DND-41 (cell line): ENCODE measurements at regions not wholly inside any gene's neighbourhood (a gene's known extent, or its start where the extent isn't known, plus 50 kb on each side); places are given as distances from the start of the nearest gene placed in this dataset.

Source experiments
- ATAC-seq: fragments of 200-7000 bp; cut with Tn5 transposase; 3 replicates; pipeline ENCODE4 v1.9.1; 2021; ENCODE audit warnings: low read depth; ENCODE audit not compliant: insufficient read depth
- DNase-seq: peaks from one replicate; pipeline ENCODE4 v3.0.0-alpha.2; 2020
- H2AFZ ChIP-seq: 2 replicates; pipeline ENCODE4 v1.6.0; 2012; ENCODE audit warnings: low read depth, low read length
- H3K27ac ChIP-seq: 2 replicates; pipeline ENCODE4 v1.5.1; 2012; ENCODE audit warnings: low read length, inconsistent platforms
- H3K27me3 ChIP-seq: fragments of 200-600 bp; sonication (generic); 2 replicates; pipeline ENCODE4 v1.6.0; 2012; ENCODE audit warnings: low read length, mild to moderate bottlenecking, inconsistent platforms; ENCODE audit not compliant: insufficient read depth, poor library complexity
- H3K36me3 ChIP-seq: 2 replicates; pipeline ENCODE4 v1.5.1; 2012; ENCODE audit warnings: low read length, inconsistent platforms; ENCODE audit not compliant: insufficient read depth
- H3K4me1 ChIP-seq: 2 replicates; pipeline ENCODE4 v1.5.1; 2012; ENCODE audit warnings: mild to moderate bottlenecking, low read length; ENCODE audit not compliant: insufficient read depth
- H3K4me2 ChIP-seq: 2 replicates; pipeline ENCODE4 v1.6.0; 2012; ENCODE audit warnings: mild to moderate bottlenecking, moderate library complexity, low read length, inconsistent platforms; ENCODE audit not compliant: insufficient read depth
- H3K4me3 ChIP-seq, 2 experiments: fragments of 200-600 bp in 1 of 2; shearing (Covaris generic) in 1 of 2; 2 replicates each; pipeline ENCODE4 v1.5.1; 2012 to 2016; ENCODE audit warnings: inconsistent platforms in 2 of 2, low read length in 2 of 2, mild to moderate bottlenecking in 2 of 2, low read depth in 1 of 2, moderate library complexity in 1 of 2
- H3K79me2 ChIP-seq: 2 replicates; pipeline ENCODE4 v1.6.0; 2012; ENCODE audit warnings: low read length, inconsistent platforms; ENCODE audit not compliant: insufficient read depth
- H3K9ac ChIP-seq: 2 replicates; pipeline ENCODE4 v1.6.0; 2012; ENCODE audit warnings: low read depth, mild to moderate bottlenecking, inconsistent platforms, low read length, moderate library complexity
- H3K9me3 ChIP-seq: 2 replicates; pipeline ENCODE4 v1.5.1; 2012; ENCODE audit warnings: low read length, moderate library complexity, mild to moderate bottlenecking, inconsistent platforms; ENCODE audit not compliant: insufficient read depth, severe bottlenecking
- H4K20me1 ChIP-seq: 2 replicates; pipeline ENCODE4 v1.6.0; 2012; ENCODE audit warnings: low read length; ENCODE audit not compliant: insufficient read depth
- EZH2 ChIP-seq: IDR thresholded peaks from 3 replicates; pipeline ENCODE4 v1.6.1; 2012; ENCODE audit warnings: borderline replicate concordance, low read depth, mild to moderate bottlenecking, moderate library complexity, low read length, inconsistent platforms; ENCODE audit not compliant: severe bottlenecking
- TF ChIP-seq, protein P1 (sequence below): IDR thresholded peaks from 2 replicates; pipeline ENCODE4 v1.5.1; 2012; ENCODE audit warnings: borderline replicate concordance, low read length, moderate library complexity, mild to moderate bottlenecking; ENCODE audit not compliant: poor library complexity, severe bottlenecking; ENCODE audit errors: extremely low read depth

DNA sequence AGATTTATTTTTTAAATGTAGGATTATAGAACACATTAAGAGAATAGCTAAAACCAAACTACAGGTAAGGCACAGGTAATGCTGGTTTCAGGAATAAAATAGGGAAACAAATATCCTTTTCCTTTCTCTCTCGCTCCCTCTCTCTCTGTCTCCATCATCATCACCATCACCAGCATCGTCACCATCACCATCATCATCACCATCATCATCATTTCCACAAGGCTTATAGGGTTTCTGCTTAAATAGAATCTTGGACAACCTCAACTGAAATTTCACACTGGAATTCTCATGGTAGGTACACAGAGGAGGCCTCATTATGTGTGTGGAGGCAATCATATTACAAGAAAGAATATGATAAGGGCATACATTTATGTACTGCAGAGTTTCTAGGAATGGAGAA, 823.6 kb downstream of the MAFB start:
- Histone ChIP-seq H3K79me2 (no peaks in the 10 kb centered on the region), H3K27ac (no peak overlapping the region), H3K27me3 (peaks cover 3% of the 10 kb centered on the region), H3K4me3 (no peak overlapping the region), H2AFZ (no peak overlapping the region), H3K4me2 (no peak overlapping the region), H4K20me1 (no peaks in the 10 kb centered on the region), H3K36me3 (no peaks in the 10 kb centered on the region), H3K4me1 (no peaks in the 10 kb centered on the region), H3K9ac (no peak overlapping the region), H3K9me3 (no peaks in the 10 kb centered on the region)
- no peak for ATAC-seq
- no peak for TF ChIP-seq EZH2
- TF ChIP-seq, protein P1, sequence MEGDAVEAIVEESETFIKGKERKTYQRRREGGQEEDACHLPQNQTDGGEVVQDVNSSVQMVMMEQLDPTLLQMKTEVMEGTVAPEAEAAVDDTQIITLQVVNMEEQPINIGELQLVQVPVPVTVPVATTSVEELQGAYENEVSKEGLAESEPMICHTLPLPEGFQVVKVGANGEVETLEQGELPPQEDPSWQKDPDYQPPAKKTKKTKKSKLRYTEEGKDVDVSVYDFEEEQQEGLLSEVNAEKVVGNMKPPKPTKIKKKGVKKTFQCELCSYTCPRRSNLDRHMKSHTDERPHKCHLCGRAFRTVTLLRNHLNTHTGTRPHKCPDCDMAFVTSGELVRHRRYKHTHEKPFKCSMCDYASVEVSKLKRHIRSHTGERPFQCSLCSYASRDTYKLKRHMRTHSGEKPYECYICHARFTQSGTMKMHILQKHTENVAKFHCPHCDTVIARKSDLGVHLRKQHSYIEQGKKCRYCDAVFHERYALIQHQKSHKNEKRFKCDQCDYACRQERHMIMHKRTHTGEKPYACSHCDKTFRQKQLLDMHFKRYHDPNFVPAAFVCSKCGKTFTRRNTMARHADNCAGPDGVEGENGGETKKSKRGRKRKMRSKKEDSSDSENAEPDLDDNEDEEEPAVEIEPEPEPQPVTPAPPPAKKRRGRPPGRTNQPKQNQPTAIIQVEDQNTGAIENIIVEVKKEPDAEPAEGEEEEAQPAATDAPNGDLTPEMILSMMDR = no peak
- no peak for DNase-seq

DNA sequence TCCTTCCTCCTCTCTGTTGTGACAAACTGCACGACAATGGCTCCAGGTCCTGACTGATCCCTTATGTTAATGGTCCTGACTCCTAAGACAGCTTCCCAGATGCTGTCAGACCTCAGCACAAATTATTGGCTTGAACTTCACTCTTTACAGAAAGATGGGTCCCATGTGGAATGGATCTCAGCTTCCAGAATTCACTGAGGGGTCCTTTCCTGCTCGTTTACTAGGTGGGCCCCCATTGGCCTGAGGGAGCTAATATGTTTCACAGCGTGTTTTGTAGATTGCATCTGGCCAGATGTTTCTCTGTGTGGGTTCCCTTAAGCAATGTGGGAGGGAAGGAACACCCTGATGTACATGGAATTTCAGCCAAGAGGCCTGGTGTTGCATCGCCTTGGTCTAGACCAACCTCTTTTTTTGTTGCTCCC, 826.6 kb downstream of the MAFB start:
- H3K27ac ChIP-seq = no peak overlapping the region
- H3K4me3 ChIP-seq = no peak overlapping the region
- no peaks in the 10 kb centered on the region for H3K79me2 ChIP-seq
- no peak overlapping the region for H2AFZ ChIP-seq
- H3K9ac ChIP-seq = no peak overlapping the region
- H3K9me3 ChIP-seq = no peaks in the 10 kb centered on the region
- TF ChIP-seq, protein P1 = no peak
- TF ChIP-seq EZH2 = no peak
- H3K36me3 ChIP-seq = no peaks in the 10 kb centered on the region
- H3K4me1 ChIP-seq = no peaks in the 10 kb centered on the region
- no peak for ATAC-seq
- DNase-seq = no peak
- no peak overlapping the region for H3K4me2 ChIP-seq
- no peaks in the 10 kb centered on the region for H4K20me1 ChIP-seq
- H3K27me3 ChIP-seq = no peaks in the 10 kb centered on the region

DNA sequence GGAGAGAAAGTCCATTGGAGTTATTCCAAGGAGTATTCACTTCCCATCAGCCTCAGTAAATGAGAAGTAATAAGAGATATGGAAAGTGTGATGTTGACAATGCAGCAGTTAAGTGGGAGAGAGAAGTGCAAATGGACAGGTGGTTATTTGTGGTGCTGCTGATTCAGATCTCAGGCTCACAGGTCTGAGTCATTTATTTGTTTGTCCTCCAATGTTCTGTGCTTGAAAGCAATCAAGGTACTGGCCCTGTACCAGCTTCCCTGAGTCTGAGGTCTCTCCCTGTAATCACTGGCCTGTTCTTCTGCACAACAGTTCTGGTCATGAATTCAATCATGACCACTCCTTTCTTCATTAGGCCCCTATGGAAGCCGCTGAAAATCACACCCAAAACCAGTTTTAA, 827.7 kb downstream of the MAFB start:
- H3K36me3 ChIP-seq = no peaks in the 10 kb centered on the region
- no peak overlapping the region for H3K9ac ChIP-seq
- no peak overlapping the region for H3K27ac ChIP-seq
- no peak overlapping the region for H3K4me2 ChIP-seq
- DNase-seq (no peak), ATAC-seq (no peak)
- no peaks in the 10 kb centered on the region for H3K4me1 ChIP-seq
- H3K9me3 ChIP-seq = no peaks in the 10 kb centered on the region
- TF ChIP-seq, protein P1 = no peak
- TF ChIP-seq EZH2 = no peak
- no peaks in the 10 kb centered on the region for H3K79me2 ChIP-seq
- no peaks in the 10 kb centered on the region for H3K27me3 ChIP-seq
- H2AFZ ChIP-seq = no peak overlapping the region
- no peaks in the 10 kb centered on the region for H4K20me1 ChIP-seq
- H3K4me3 ChIP-seq = no peak overlapping the region

DNA sequence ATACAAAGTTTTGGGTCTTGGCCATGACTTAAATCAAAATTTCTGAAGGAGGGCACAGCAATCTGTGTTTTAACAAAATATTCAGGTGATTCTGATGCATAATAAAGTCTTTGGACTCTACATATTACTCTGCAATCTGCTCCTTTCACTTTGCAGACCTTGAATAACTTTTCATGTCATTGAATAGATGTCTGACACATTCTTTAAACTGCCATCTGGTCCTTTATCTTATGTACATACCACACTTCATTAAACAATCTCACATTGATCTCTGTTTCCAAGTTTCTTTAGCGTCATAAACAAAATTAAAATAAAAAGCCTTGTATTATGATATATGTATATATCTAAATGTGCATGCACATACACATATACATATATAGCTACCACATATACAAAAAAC, 831.2 kb downstream of the MAFB start:
- Histone ChIP-seq H3K4me2 (no peak overlapping the region), H3K9me3 (no peaks in the 10 kb centered on the region), H3K4me3 (no peak overlapping the region), H3K36me3 (no peaks in the 10 kb centered on the region), H3K27ac (no peak overlapping the region), H3K9ac (no peak overlapping the region), H3K27me3 (peaks cover 4% of the 10 kb centered on the region), H3K79me2 (no peaks in the 10 kb centered on the region), H2AFZ (no peak overlapping the region), H3K4me1 (no peaks in the 10 kb centered on the region), H4K20me1 (no peaks in the 10 kb centered on the region)
- no peak for ATAC-seq
- TF ChIP-seq EZH2 = no peak
- TF ChIP-seq, protein P1 = no peak
- no peak for DNase-seq
